GM19468 (cell line): ENCODE measurements at regions not wholly inside any gene's neighbourhood (a gene's known extent, or its start where the extent isn't known, plus 50 kb on each side); places are given as distances from the start of the nearest gene placed in this dataset.

Source experiments
- ATAC-seq: cut with Tn5 transposase; IDR thresholded peaks from one replicate; pipeline ENCODE4 v1.9.1; 2021; ENCODE audit warnings: mild to moderate bottlenecking, moderate library complexity, moderate number of reproducible peaks; ENCODE audit not compliant: unreplicated experiment; ENCODE audit errors: extremely low read depth

- no peak for ATAC-seq
These were observed 1325.4 kb upstream of the ZEB2 start for GRCh38 chr2:145845207-145845894.

DNA sequence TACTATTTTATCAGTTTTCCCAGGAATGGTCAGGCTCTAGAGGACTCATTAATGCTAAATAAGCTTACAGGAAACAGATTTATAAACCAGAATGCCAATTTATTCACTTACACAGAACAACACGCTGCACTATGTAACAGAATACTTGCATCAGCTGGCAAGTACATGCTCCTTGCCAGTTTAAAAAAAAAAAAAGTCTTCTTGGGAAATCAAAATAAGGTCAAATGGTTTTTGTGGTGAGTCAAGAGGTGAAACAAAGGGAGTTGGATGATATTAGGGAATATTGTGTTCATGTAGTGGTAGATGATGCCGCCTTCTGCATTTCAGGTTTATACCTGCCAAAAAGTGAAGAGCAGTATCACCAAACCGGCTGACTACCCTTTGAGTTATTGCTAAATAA lies 1322.1 kb upstream of the ZEB2 start:
- ATAC-seq = no peak

- ATAC-seq = no peak
These were observed 1317.1 kb upstream of the ZEB2 start for GRCh38 chr2:145836986-145837385.

- ATAC-seq = no peak
These were observed 1315.7 kb upstream of the ZEB2 start for GRCh38 chr2:145835665-145836064.

DNA sequence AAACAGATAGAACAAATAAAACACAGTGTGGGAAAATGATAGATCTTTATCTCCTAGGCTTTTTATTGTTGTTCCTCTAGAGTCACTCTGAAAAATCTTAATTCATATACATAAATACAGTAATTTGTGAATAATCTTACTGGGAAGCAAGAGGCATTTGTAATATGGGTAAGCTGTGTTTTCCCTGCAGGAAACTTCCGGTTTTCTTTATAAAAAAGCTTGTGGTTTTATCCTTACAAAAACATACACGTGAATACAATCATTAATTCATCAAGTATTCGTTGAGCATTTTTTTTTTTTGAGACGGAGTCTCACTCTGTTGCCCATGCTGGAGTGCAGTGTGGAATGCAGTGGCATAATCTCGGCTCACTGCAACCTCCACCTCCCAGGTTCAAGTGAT lies 1312.8 kb upstream of the ZEB2 start:
- ATAC-seq = no peak

DNA sequence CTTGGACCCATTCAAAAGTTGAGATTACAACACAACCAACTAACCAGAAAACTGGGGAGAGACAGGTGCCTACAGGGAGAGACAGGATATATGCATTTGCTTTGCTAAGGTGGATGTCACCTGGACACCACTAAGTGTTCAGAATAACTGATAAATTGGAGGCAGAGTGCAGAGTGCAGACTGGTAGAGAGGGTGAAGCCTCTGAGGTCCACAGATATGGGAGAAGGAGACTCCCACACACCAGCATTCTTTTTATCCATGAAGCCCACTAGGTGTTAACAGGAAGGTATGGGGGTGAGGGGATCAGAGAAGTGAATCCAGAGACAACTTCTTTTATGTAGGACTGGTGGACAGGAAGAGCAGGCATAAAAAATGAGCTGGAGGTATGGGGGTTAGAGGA lies 1310.0 kb upstream of the ZEB2 start:
- no peak for ATAC-seq

DNA sequence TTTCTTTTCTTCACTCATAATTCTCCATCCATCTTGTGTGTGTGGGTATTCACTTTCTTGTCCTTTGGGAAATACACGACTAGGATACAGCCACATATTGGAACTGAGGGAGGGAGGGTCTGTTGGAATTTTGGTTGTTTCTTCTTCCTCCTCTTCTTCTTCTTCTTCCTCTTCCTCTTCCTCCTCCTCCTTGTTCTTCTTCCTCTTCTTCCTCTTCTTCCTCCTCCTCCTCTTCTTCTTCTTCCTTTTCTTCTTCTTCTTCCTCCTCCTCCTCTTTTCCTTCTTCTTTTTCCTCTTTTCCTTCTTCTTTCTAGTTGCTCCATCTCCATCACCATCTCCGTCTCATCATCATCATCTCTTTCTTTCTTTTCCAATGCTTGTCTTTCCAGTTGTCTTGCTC lies 1307.3 kb upstream of the ZEB2 start:
- no peak for ATAC-seq

DNA sequence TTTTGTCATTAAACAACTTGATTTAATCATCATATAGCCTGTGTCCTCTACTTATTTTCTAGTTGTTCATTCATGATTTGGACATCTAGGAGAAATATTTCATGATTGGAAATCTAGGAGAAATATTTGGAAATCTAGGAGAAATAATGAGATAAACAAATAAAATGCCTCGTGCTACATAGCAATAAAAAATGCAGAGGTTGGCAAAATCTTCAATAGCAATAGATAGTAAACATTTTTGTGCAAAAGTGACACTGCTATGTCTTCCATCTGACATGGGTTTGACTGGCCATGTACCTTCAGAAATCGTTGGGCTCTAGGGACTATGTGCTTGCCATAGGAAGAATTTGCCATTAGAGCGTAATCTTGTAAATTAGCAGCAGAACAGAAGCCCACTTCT lies 1304.5 kb upstream of the ZEB2 start:
- no peak for ATAC-seq

- ATAC-seq = no peak
These were observed 1303.1 kb upstream of the ZEB2 start for GRCh38 chr2:145822892-145823534.

DNA sequence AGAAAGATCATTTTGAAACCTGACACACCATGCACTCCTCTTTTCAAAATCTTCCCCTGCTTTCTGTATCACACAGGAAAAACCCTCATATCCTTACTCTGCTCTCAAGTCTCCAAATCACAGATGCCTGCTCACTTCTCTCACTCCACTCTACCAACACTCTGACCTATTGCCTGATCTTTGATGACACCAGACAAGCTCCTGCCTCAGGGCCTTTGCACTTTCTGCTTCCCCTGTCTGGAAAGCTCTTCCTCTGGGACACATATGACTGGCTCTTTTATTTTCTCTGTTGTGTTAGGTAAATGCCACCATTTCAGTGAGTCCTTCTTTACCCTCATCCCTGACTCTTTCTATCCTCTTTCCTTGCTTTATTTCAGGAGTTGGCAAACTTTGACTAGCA lies 1300.7 kb upstream of the ZEB2 start:
- ATAC-seq = no peak

- no peak for ATAC-seq
These were observed 1299.1 kb upstream of the ZEB2 start for GRCh38 chr2:145818890-145819504.

DNA sequence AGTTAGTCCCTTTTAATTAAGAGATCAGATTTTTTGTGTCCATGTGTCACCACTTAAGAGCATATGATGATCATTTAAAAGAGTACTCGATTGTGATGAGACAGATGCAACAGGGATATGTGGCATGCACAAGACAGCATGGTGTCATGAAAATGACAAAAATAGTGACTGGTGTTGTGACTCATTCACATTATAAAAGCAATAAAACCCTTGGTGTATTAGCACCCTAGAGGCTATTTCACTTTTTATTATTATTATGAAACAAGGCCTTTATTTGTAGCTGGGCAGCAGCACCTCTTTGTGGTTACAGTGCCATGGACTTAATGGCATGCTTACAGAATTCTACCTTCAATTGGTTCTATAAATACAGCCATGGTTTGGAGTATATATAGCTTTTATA lies 1296.0 kb upstream of the ZEB2 start:
- no peak for ATAC-seq

DNA sequence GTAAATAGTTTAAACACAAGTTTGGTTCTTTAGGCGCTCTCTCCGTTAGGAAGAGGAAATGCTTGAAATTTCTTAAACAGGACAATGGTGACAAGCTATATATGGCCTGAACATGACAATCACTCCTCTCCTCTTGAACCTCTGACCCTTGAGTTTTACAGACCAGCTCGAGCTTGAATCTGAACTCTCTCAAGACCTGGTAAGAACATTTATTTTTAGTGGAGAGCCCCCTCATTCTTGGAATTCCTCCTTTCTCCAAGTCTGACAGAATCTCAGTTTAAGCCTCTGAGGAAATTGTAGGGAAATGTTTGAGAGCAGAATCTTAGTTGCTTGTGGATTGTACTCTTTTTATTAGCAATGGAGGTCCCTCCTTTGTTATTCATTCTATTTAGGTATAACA lies 1293.6 kb upstream of the ZEB2 start:
- no peak for ATAC-seq

DNA sequence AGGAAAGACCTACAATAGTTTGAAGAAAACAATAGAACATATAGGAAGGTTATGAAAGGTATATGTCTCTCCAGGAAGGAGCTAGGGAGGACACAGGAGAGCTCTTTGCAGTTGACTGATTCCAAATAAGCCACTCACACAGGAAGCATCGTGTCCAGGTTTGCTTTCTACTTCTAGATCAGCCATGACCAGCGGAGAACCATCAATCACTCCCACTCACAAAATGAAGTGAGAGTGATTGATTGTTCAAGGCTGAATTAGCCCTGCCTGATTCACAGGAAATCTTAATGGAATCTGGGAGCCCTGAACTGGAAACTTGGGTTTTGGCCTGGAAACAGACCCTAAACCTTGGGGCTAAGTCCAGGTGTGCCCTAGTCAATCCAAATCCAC lies 1292.2 kb upstream of the ZEB2 start:
- no peak for ATAC-seq

GRCh38 chr2:145811276-145812164 lies 1291.6 kb upstream of the ZEB2 start:
- no peak for ATAC-seq

GRCh38 chr2:145807968-145808367 lies 1288.0 kb upstream of the ZEB2 start:
- no peak for ATAC-seq

DNA sequence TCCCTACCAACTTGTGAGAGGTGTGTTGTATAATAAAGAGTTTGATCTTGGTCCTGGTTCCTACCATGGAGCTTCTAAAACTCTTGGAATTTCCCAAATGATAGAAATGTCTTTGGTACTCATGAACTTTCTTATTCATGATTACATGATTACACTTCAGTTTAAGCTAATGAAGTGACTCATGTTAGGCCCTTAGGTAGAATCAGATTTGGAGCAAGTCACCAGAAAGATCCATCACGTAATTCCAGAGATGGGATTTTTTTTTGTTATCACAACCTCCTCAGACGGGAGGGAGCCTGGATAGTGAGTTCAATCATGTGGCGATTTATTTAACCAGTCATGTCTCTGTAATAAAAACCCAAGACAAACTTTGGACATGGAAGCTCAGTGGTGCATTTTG lies 1287.6 kb upstream of the ZEB2 start:
- ATAC-seq = no peak

DNA sequence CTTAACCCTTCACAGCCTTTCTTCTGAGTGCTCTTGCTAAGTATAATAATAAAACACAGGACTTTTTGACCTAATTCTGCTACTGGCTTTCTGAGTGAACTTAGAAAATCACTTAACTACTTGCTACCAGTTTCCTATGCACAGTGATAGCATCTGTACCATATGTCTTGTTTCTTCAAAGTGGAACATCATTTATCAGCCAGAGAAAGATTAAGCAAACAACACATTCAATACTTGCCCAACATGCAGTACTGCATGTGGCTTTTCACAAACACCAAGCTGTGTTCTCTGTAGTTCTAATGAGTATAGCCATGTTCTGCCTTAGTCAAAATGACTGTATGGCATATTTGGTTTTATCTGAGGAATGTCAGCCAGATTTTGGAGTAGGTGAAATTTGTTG lies 1286.6 kb upstream of the ZEB2 start:
- ATAC-seq = no peak

DNA sequence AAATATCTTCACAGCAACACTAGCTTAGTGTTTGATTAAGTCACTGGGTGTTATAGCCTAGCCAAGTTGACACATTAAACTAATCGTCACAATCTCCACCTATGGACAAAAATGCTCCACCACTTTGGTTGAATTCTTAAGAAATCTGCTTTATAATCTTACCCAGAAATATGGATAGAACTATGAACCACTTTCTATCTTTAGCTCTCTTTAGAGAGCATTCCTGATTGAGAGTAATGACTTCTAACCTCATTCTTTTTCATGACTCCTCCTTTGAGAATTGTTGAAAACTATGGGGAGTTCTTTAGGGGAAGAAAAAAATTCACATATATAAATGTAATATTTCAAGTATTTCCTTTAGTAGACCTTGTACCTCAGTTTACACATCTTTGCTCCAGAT lies 1282.2 kb upstream of the ZEB2 start:
- no peak for ATAC-seq

GRCh38 chr2:145801210-145801609 lies 1281.3 kb upstream of the ZEB2 start:
- no peak for ATAC-seq
